Fibroblast of skin of back (primary cell): ENCODE measurements at regions not wholly inside any gene's neighbourhood (a gene's known extent, or its start where the extent isn't known, plus 50 kb on each side); places are given as distances from the start of the nearest gene placed in this dataset.

Source experiments
- DNase-seq: peaks from one replicate; pipeline ENCODE4 v3.0.0-alpha.2; 2013

GRCh38 chr4:3866813-3867129 lies 100.6 kb downstream of the ADRA2C start:
- DNase-seq, result no peak

DNA sequence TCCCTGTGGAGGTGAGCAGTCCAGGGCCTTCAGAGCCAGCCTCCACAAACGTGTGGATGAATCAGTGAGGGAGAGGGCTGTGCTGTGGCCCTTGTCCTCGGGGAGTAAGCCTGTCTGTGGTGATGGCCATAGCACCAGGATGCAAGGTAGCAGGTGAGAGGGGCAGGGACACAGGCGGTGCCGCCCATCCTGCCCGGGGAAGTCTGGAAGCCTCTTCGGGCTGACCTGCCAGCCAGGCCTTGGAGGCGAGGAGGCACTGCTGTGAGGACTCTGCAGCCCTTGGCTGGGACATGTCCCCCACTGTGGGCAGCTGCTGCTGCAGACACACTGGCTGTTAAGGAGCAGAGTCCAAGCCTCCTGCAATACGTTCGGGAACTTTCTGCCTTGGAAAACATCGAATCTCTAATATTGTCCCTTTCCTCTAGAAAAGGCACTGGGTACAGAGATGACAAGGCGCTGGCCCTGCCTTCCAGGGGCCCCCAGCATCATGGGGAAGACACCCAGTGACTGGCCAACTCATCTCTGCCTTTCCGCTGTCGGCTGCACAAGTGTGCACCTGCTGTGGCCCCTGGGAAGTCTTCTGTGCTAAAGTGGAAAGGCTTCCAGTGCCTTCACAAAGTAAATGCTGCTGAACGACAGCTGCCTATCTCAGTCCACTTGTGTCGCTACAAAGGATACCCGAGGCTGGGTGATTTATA lies 101.4 kb downstream of the ADRA2C start:
- DNase-seq, result no peak

DNA sequence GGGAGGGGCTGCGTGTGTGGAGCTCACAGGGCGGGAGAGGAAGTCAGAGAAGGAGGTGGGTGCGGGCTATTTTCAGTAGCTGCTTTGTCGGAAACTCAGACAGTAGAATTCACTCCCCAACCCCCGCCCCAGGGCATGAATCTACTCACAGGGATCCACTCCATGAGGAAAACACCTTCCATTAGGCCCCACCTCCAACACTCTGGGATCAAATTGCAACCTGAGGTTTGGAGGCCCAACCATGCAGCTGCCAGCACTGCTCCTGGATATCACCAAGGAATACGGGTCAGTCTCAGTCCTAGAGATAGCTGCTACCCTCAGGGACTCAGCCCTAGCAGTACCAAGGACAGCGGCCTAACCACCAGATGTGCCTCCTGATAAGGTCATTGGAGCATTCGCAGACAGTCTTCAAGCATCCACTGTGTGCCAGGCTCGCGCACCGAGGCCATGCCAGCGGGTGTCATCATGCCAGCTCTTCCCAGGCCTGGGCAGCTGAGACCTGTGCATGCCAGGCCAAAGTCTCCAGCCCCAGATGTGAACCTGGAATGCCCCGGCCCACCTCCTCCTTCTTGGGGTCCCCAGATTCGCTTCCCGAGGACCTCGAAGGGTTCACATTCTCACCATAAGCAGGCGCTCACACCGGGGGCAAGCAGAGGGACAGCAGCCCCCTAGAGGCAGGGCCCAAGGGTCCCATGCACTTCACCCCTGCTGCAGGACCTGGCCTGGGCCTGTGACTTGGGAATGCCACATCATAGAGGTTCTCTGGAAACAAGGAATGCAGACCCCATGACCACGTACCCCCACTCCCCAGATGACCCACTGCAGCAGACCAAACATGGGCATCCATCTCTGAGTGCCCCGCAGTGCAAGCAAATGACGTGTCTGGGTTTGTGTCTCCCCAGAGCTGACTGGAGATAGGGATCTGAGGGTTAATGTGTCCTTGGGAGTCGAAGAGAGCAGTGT lies 102.3 kb downstream of the ADRA2C start:
- DNase-seq, result peak; percentile 37

DNA sequence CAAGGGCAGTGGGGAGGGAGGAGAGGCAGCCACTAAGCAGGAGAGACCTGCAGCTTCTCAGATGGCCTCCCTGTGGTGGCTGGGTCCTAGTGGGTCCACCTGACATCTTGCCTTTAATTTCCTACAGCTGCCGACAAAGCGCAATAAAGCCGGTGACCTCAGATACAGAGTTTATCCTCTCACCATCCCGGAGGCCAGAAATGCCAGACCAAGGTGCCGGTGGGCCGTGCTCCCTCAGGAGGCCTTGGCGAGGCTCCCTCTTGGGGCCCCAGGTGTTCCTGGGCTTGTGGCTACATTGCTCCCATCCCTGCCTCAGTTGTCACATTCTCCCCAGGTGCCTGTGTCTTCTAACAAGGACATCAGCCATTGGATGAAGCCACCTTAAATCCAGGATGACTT lies 103.0 kb downstream of the ADRA2C start:
- DNase-seq, result no peak

DNA sequence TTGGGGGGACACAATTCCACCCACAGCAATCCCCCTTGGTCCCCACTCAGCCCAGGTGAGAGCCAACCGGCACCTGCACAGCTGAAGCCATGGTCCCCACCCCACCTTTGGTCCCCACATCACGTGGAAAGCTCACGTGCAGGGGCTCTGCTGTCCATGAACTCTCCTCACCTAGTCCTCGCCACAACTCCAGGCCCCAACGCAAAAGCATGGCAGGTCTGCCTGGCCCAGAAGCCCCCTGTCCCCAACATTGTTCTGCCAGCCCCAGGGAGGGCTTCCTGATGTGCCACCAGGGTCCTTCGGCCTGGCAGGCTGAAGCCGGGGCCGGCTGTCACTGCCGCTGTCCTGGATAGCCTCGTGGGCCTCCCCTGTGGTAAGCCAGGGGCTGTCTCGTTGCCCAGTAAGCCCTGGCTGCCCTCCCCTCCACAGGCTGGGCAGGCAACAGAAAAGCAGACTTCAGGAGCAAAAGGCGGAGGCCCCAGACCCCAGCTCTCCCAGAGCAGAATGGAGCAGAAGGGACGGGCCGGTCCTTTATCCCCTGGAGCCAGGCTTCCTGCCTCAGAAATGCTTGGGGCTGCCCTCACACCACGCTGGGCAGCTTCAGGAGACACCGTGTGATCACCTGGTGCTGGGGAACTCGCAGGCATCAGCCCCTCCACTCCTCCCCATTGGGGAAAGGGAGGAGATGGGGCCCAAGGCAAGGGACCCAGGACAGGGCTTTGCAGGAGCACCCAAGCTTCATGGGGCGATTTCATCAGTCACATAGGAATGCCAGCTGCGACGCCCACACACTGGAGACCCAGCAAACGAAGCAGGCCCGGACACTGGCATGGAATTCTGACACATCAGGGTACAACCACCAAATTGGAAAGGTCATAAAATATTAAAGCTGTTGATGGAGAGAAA lies 103.7 kb downstream of the ADRA2C start:
- no peak for DNase-seq

- DNase-seq, result no peak
These were observed 104.4 kb downstream of the ADRA2C start for GRCh38 chr4:3870567-3870962.

- DNase-seq, result no peak
These were observed 105.1 kb downstream of the ADRA2C start for GRCh38 chr4:3871181-3871852.

DNA sequence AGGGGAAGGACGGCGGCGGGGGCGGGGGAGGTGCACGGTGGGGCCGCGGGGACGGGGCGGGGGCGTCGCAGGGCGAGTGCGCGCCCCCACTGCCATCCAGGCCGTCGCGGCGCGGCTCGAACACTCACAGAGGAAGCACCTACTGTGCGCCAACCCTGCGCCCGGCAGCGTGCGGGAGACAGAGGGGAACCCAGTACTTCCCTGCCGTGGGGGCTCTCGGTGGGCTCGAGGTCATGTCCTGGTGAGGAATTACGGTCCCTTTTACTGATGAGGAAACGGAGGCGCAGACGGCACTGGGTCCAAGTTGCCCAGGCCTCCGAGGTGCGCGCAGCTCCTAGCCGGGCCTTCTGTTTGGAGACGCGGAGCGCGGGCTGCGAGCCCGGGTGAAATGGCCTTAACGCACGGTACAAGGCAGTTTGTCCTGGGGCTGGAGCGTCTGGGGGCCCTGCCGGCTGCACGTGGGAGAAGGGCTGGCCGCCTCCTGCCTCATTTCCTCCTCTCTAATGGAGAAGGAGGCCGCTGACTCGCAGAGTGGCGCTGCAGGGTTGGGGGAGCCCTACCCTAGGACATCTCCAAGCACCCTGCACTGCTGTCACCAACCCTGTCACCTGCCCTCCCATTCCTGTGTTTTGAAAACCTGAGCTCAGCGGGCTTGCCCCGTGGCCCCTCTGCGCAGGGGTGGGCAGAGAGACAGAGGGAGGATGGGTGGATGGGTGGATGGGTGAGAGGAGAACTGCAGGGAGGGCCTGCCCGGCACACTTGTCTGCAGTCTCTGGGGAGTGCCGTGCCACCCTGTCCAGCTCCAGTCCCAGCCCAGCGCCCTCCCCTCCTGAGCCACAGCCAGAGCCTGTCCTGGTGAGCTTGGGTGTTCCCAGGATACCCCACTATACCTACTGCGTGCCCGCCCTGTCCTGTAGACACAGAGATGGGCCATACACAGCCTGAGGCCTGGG lies 106.0 kb downstream of the ADRA2C start:
- DNase-seq, result no peak

DNA sequence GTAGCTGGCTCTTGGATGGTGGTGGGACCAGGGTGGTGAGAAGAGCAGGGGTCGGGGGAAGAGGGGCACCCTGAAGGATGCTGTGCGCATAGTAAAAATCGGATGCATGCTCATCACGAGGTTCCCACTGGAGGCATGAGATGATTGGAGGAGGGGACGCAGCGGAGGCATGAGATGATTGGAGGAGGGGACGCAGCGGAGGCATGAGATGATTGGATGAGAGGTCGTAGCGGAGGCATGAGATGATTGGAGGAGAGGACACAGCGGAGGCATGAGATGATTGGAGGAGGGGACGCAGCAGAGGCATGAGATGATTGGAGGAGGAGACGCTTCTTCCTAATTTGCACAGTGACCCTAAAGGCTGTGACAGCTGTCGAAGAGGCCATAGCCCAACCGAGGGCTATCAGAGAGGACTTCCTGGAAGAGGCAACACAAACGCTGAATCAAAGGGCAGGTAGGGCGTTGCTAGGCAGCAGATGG lies 106.7 kb downstream of the ADRA2C start:
- no peak for DNase-seq

- no peak for DNase-seq
These were observed 107.3 kb downstream of the ADRA2C start for GRCh38 chr4:3873408-3874027.

DNA sequence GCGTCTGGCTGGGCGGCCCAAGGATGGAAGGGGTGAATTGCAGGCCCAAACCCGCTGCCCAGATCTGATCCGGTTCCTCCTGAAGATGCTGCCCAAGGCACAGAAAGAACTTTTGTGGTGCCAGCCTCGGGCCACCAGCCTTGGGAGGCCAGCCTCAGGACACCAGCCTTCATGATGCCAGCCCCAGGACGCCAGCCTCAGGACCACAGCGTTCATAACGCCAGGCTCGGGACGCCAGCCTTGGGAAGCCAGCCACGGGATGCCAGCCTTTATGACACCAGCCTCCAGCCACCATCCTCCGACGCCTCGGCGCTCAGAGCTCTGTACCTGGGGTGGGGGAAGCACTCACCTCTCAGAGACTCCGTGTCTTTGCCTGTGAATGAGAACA lies 107.8 kb downstream of the ADRA2C start:
- no peak for DNase-seq

DNA sequence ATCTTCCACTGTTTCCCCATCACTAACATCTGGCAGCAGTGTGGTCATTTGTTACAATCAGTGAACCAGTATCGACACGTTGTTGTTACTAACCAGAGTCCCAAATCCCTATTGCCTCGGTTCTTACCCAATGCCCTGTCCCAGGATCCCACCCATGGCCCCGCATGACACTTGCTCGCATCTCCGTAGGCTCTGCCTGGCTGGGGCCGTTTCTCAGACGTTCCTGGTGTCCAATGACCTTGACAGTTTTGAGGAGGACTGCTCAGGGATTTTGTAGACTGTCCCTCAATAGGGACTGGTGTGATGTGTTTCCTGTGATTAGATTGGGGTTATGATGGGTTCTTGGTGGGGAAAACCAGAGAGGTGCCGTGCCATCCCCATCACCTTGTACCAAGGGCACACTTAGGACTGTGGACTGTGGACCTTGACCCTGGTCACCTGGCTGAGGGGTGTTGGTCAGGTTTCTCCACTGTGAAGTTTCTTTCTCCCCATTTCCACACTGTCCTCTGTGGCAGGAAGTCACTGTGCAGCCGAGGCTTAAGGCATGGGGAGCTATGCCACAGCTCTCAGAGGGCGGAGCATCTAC lies 108.4 kb downstream of the ADRA2C start:
- DNase-seq, result no peak

- DNase-seq, result no peak
These were observed 109.3 kb downstream of the ADRA2C start for GRCh38 chr4:3875466-3875865.

- peak; percentile 23 for DNase-seq
These were observed 110.1 kb downstream of the ADRA2C start for GRCh38 chr4:3876057-3876845.

- DNase-seq, result peak; percentile 28
These were observed 111.1 kb downstream of the ADRA2C start for GRCh38 chr4:3877236-3877635.

DNA sequence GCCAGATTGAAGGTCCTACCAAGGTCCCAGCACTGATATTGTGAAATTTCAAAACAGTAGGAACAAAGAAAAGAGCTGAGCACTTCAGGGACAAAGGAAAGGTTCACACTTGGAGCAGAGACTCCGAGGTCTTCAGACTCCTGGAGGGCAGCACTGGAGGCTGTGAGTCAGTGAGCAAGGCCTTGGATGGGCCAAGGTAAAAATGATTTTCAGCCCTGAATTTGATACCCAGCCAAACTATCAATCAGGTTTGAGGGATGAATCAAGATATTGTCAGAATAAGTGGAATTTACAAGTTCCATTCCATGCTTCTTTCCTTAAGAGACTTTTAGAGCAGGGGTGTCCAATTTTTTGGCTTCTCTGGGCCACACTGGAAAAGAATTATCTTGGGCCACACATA lies 111.7 kb downstream of the ADRA2C start:
- no peak for DNase-seq

GRCh38 chr4:3878678-3879077 lies 112.5 kb downstream of the ADRA2C start:
- DNase-seq, result no peak

- DNase-seq, result no peak
These were observed 113.8 kb downstream of the ADRA2C start for GRCh38 chr4:3879681-3880614.
